Loucy (cell line): ENCODE measurements at regions not wholly inside any gene's neighbourhood (a gene's known extent, or its start where the extent isn't known, plus 50 kb on each side); places are given as distances from the start of the nearest gene placed in this dataset.

Source experiments
- H2AFZ ChIP-seq: fragments of 200-600 bp; sonication (generic); 2 replicates; pipeline ENCODE4 v1.6.0; 2016; ENCODE audit warnings: antibody characterized with exemption, mild to moderate bottlenecking, low read length, moderate library complexity
- H3F3A ChIP-seq: fragments of 200-600 bp; 2 replicates; pipeline ENCODE4 v1.6.0; 2016; ENCODE audit warnings: antibody characterized with exemption, low read depth, mild to moderate bottlenecking
- H3K27me3 ChIP-seq: fragments of 200-600 bp; sonication (generic); 2 replicates; pipeline ENCODE4 v1.6.1; 2014; ENCODE audit warnings: low read length, mild to moderate bottlenecking; ENCODE audit not compliant: insufficient read depth, poor library complexity, severe bottlenecking
- H3K36me3 ChIP-seq: fragments of 200-600 bp; sonication (generic); 2 replicates; pipeline ENCODE4 v1.6.1; 2016; ENCODE audit warnings: low read length; ENCODE audit not compliant: insufficient read depth
- H3K4me1 ChIP-seq: fragments of 200-600 bp; sonication (generic); 2 replicates; pipeline ENCODE4 v1.5.1; 2014; ENCODE audit warnings: low read length, mild to moderate bottlenecking; ENCODE audit not compliant: insufficient read depth, poor library complexity, severe bottlenecking
- H3K4me2 ChIP-seq: fragments of 200-600 bp; sonication (generic); 2 replicates; pipeline ENCODE4 v1.6.0; 2014; ENCODE audit warnings: antibody characterized with exemption, low read length, low read depth, mild to moderate bottlenecking; ENCODE audit not compliant: poor library complexity, severe bottlenecking
- H3K4me3 ChIP-seq: fragments of 200-600 bp; sonication (generic); 2 replicates; pipeline ENCODE4 v1.5.1; 2014; ENCODE audit warnings: low read length, mild to moderate bottlenecking, mixed read lengths; ENCODE audit not compliant: poor library complexity, severe bottlenecking
- H3K79me2 ChIP-seq: fragments of 200-600 bp; sonication (generic); 2 replicates; pipeline ENCODE4 v1.6.1; 2014; ENCODE audit warnings: low read length; ENCODE audit not compliant: insufficient read depth
- H3K9ac ChIP-seq: fragments of 200-600 bp; sonication (generic); 2 replicates; pipeline ENCODE4 v1.6.0; 2014; ENCODE audit warnings: mild to moderate bottlenecking, low read depth, low read length, moderate library complexity; ENCODE audit not compliant: poor library complexity, severe bottlenecking
- H3K9me2 ChIP-seq: fragments of 200-600 bp; sonication (generic); replicated peaks from 2 replicates; pipeline ENCODE4 v1.6.1; 2016; ENCODE audit warnings: low read depth, low read length, mixed read lengths
- H3K9me3 ChIP-seq: fragments of 200-600 bp; sonication (generic); 2 replicates; pipeline ENCODE4 v1.6.1; 2014; ENCODE audit warnings: mild to moderate bottlenecking, antibody characterized with exemption, low read length, low read depth; ENCODE audit not compliant: insufficient read depth
- H4K20me1 ChIP-seq: fragments of 200-600 bp; sonication (generic); 2 replicates; pipeline ENCODE4 v1.6.0; 2014; ENCODE audit warnings: antibody characterized with exemption, low read length, mild to moderate bottlenecking; ENCODE audit not compliant: insufficient read depth, poor library complexity, severe bottlenecking
- CTCF ChIP-seq: fragments of 200-600 bp; sonication (generic); conservative IDR thresholded peaks from 2 replicates; pipeline ENCODE4 v1.5.1; 2014; ENCODE audit warnings: mild to moderate bottlenecking, antibody characterized with exemption, low read length
- EZH2phosphoT487 ChIP-seq: fragments of 200-600 bp; IDR thresholded peaks from 2 replicates; pipeline ENCODE4 v1.6.1; 2018; ENCODE audit warnings: antibody characterized with exemption, mild to moderate bottlenecking, moderate library complexity, borderline replicate concordance

GRCh38 chr1:220325306-220325995, 53.2 kb upstream of the RAB3GAP2 start:
- Histone ChIP-seq H3K79me2 (no peaks in the 10 kb centered on the region), H3K9ac (no peak overlapping the region), H3K36me3 (no peaks in the 10 kb centered on the region), H3F3A (peaks cover 5% of the 10 kb centered on the region), H2AFZ (no peak overlapping the region), H3K4me1 (peaks cover 27% of the 10 kb centered on the region), H3K4me3 (peak overlapping the region; percentile 40), H4K20me1 (no peaks in the 10 kb centered on the region), H3K9me2 (no peaks in the 10 kb centered on the region), H3K4me2 (peak overlapping the region; percentile 76), H3K9me3 (no peaks in the 10 kb centered on the region), H3K27me3 (no peaks in the 10 kb centered on the region)
- no peak for TF ChIP-seq EZH2phosphoT487
- TF ChIP-seq CTCF: no peak

DNA sequence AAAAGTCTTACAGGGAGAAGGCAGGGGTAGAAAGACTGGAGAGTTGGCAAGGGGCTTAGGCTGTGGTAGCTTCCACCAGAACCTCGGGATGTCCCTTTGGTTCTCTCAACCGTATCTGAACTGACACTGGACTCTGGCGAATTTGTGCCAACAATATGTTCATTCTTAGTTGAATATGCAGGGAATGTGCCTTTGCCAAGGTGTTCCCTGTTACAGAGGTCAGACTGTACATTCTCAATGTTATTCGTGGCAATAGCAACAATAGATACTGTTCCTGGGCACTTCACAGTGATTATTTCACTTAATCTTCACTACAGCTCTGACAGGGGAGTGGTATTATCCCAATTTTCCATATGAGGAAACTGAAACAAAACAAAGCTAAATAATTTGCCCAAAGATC, 51.5 kb upstream of the RAB3GAP2 start:
- Histone ChIP-seq H3F3A (peaks cover 5% of the 10 kb centered on the region), H3K9me2 (no peaks in the 10 kb centered on the region)
- TF ChIP-seq CTCF (no peak), EZH2phosphoT487 (no peak)

DNA sequence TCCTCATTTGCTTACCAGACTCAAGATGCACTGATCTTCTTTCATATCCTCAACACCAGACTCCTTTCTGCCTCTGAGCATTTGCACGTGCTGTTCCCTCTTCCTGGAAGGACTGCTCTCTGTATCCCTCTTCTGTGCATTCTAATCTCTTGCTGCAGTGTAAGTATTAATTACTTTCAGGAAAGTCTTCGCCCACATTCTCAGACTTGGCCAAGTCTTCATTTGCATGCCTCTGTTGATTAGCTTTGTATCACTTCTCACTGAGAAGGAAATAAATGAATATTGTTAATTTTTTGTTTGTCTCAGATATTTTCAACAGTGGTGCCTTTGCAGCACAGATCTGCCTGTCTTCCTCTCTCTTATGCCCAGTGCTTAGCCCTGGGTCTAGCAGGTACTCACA, 50.3 kb upstream of the RAB3GAP2 start:
- no peak overlapping the region for H3K4me2 ChIP-seq
- no peak overlapping the region for H3K4me3 ChIP-seq
- no peaks in the 10 kb centered on the region for H3K36me3 ChIP-seq
- H3K27me3 ChIP-seq: no peaks in the 10 kb centered on the region
- no peak for TF ChIP-seq EZH2phosphoT487
- TF ChIP-seq CTCF: no peak
- no peaks in the 10 kb centered on the region for H4K20me1 ChIP-seq
- H3F3A ChIP-seq: peaks cover 5% of the 10 kb centered on the region
- H3K9me3 ChIP-seq: no peaks in the 10 kb centered on the region
- no peak overlapping the region for H3K9ac ChIP-seq
- no peaks in the 10 kb centered on the region for H3K9me2 ChIP-seq
- H3K4me1 ChIP-seq: peaks cover 18% of the 10 kb centered on the region
- no peaks in the 10 kb centered on the region for H3K79me2 ChIP-seq
- no peak overlapping the region for H2AFZ ChIP-seq

More for the DNA sequence above, 51.5 kb upstream of the RAB3GAP2 start:
- no peak overlapping the region for H3K4me3 ChIP-seq
- H3K79me2 ChIP-seq: no peaks in the 10 kb centered on the region
- H3K9me3 ChIP-seq: no peaks in the 10 kb centered on the region
- H3K4me1 ChIP-seq: peaks cover 27% of the 10 kb centered on the region
- H2AFZ ChIP-seq: no peak overlapping the region
- no peak overlapping the region for H3K4me2 ChIP-seq
- H4K20me1 ChIP-seq: no peaks in the 10 kb centered on the region
- H3K27me3 ChIP-seq: no peaks in the 10 kb centered on the region
- no peaks in the 10 kb centered on the region for H3K36me3 ChIP-seq
- no peak overlapping the region for H3K9ac ChIP-seq
